ENCODE measurements at regions not wholly inside any gene's neighbourhood (a gene's known extent, or its start where the extent isn't known, plus 50 kb on each side); places are given as distances from the start of the nearest gene placed in this dataset.
A peak's percentile ranks its signal among the peaks of the same experiment; 100 is the strongest.
"Not testable (repeated sequence)": the region's sequence is repeated elsewhere in the genome, so short reads cannot be mapped to it uniquely, and the experiment has no call there.

- DNase-seq (ENCODE audit: low spot score), result no peak
Observed at GRCh38 chr6:56839533-56840183, 115.2 kb upstream of the BEND6 start.

DNA sequence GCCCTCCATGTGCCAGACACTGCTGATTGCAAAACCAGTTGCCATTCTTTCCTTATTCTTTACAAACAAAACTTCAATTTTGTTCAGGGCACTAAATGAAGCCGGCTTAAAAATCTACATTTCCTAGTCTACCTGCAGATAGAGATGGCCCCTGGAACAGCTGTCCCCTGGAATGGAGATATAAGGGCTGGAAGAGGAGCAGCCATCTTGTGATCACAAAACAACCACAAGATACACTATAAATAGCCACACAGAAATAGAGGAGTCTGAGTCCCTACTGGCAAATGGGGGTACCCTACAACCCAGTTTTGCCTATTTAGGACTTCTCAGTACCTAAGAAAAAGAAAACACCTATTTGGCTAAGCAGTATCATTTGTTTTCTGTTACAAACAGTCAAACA lies 115.9 kb upstream of the BEND6 start:
- no peak for DNase-seq (ENCODE audit: low spot score)

- DNase-seq (ENCODE audit: low spot score), result no peak
Observed at GRCh38 chr6:56838016-56838555, 116.8 kb upstream of the BEND6 start.

GRCh38 chr6:56837322-56837894 lies 117.5 kb upstream of the BEND6 start:
- no peak for DNase-seq (ENCODE audit: low spot score)

GRCh38 chr6:56835612-56836011 lies 119.3 kb upstream of the BEND6 start:
- DNase-seq (ENCODE audit: low spot score), result no peak

DNA sequence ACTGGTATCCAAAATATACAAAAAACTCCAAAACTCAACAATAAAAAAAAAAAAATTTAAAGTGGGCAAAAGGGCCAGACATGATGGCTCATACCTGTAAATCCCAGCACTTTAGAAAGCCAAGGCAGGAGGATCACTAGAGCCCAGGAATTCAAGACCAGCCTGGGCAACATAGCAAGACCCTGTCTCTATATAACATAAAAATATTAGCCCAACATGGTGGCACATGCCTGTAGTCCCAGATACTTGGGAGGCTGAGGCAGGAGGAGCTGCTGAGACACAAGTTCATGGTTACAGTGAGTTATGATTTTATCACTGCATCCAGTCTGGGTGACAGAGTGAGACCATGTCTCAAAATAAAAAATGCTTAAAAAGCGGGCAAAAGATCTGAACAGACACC lies 121.0 kb upstream of the BEND6 start:
- no peak for DNase-seq (ENCODE audit: low spot score)

GRCh38 chr6:56833127-56833791 lies 121.6 kb upstream of the BEND6 start:
- no peak for DNase-seq (ENCODE audit: low spot score)

DNA sequence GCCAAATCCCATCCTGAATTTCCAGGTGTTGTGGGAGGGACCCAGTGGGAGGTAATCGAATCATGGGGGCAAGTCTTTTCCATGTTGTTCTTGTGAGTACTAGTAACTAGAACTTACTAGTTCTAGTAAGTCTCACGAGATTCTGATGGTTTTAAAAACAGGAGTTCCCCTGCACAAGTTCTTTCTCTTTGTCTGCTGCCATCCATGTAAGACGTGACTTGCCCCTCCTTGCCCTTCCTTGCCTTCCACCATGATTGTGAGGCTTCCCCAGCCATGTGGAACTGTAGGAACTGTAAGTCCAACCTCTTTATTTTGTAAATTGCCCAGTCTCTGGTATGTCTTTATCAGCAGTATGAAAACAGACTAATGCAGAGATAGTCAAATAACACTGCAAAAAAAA lies 122.7 kb upstream of the BEND6 start:
- no peak for DNase-seq (ENCODE audit: low spot score)

- DNase-seq (ENCODE audit: low spot score), result no peak
Observed at GRCh38 chr6:56831334-56831733, 123.6 kb upstream of the BEND6 start.

GRCh38 chr6:56827908-56828649 lies 126.8 kb upstream of the BEND6 start:
- no peak for DNase-seq (ENCODE audit: low spot score)

- not testable (repeated sequence) for DNase-seq (ENCODE audit: low spot score)
Observed at GRCh38 chr6:56824431-56824830, 130.5 kb upstream of the BEND6 start.

DNA sequence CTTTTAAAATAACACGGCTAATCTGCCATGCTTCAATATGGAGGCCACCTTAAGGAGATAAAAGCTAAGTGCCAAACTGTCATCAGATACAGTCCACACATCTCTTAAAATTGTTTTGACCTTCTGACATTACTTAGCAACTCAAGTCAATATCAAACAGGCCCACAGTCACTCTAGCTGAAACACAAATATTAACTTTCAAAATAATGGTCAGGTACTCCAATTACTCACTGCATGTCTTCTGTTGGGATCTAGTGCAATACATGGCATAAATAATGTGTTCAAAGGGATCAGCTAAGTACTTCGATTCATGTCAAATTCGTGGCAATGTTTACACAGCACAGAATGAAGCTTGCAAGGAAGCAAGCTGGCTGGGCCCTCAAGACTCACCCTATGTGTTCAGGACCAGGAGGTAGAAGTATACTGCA lies 133.9 kb upstream of the BEND6 start:
- DNase-seq (ENCODE audit: low spot score), result no peak

- DNase-seq (ENCODE audit: low spot score), result no peak
Observed at GRCh38 chr6:56820060-56820459, 134.8 kb upstream of the BEND6 start.

DNA sequence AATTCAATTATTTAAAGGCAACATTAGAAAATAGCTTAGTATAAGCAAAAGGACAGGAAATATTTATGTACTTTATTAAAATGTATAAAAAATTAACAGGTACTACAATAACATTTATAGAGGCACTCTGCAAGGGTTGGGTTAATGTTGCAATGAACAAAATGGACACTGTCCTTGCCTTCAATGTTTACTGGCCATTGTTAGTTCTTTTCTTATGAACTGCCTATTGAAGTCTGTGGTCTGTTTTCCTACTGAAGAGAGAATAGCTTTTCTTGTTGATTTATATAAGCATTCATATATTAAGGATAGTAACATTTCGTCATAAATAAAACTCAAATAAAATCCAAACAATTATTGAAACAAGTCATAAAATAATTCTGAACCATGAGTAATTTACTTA lies 135.3 kb upstream of the BEND6 start:
- no peak for DNase-seq (ENCODE audit: low spot score)

DNA sequence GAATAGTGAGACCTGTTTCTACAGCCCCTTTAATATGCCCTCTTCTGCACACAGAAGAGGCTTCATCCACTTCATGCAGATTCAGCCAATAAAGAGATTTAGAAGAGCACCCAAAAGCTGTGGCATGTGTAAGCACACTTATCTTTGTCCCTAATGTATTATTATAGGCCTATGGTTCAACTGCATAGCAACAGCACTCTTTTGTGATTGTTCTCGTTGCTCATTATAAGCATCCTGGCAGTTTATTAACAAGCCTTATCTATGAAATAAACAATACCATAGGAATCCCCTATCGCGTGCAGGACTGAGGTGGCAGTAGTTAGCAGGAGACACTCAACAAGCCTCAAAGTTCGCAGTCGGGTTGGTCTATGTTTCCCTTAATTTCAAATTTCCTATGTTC lies 138.5 kb upstream of the BEND6 start:
- DNase-seq (ENCODE audit: low spot score), result no peak

DNA sequence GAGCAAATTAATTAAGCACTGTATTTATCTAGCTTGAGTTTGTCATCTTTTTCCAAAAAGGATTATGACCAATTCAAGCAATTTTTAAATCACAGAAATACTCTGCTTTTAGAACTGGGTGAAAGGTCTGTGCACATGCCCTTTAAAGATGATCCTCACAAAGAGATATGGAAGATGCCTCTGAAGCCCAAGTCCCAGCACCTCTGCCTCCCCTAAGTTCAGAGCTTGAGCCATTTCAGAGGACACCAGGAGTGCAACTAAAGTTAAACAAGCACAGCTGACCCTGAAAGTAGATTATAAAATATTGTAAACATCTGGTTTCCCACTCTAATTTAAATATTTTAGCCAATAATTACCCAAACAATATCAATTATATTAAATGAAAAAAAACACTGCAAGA lies 139.5 kb upstream of the BEND6 start:
- DNase-seq (ENCODE audit: low spot score), result no peak

- no peak for DNase-seq (ENCODE audit: low spot score)
Observed at GRCh38 chr6:56814802-56815201, 140.1 kb upstream of the BEND6 start.

DNA sequence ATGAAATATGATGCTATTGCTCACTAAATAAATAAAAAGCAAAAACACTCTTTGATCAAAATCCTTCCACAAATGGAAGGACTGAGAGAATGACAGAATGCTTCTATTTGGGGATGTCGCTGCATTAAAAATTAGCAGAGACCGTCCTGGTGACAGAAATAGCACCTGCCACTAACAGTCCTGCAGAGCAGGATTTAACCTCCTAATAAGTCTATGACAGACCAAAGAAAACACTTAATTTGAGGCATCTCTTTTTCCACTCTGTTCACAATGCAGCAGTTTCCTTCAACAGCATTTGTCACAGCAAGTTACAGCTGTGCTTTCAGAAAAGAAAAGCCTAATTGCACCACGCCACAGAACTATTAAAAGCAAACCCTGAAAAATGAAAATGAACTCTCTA lies 140.6 kb upstream of the BEND6 start:
- DNase-seq (ENCODE audit: low spot score), result no peak

DNA sequence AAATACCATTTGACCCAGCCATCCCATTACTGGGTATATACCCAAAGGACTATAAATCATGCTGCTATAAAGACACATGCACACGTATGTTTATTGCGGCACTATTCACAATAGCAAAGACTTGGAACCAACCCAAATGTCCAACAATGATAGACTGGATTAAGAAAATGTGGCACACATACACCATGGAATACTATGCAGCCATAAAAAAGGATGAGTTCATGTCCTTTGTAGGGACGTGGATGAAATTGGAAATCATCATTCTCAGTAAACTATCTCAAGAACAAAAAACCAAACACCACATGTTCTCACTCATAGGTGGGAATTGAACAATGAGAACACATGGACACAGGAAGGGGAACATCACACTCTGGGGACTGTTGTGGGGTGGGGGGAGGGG lies 142.1 kb upstream of the BEND6 start:
- DNase-seq (ENCODE audit: low spot score), result not testable (repeated sequence)

DNA sequence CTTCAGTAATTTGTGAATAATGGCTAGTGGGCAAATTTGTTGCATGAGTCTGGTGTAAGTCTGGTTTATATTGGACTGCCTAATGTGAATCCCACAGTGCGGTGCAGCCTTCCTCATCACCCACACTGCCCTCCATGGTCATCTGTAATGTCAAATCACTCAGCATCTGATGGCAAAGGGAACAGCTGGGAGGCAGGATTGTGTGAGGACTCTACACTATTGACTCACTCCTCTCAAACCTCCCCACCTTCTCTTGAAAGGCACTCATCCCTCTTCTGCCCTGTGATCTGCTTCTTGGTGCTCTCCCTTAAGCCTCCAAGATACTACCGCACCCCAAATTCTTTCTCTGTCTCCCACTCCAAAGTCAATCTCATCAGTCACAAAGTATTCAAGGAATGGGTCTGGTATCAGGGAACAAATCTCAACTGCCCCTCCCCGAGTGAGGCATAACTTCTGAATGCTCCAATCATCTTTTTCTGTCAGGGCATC lies 146.0 kb upstream of the BEND6 start:
- peak; percentile 41 for DNase-seq (ENCODE audit: low spot score)

DNA sequence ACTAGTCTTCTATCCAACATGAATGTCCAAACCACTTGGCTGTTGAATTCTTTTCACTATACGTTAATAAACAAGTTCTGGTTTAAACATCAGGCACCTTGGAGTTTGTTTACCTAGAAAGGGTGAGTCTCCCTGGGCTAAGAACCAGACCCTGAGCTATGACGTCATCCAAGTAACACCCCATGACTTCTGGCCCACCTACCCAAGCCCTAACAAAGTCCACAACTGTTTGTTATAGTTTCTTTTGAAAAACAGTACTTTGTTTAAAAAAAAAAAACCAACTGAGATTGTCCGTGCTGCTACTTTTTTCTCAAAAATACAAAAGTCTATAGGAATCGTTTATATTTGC lies 146.9 kb upstream of the BEND6 start:
- no peak for DNase-seq (ENCODE audit: low spot score)

- no peak for DNase-seq (ENCODE audit: low spot score)
Observed at GRCh38 chr6:56807326-56807988, 147.4 kb upstream of the BEND6 start.

Data from hepatic stellate cell (primary cell).